ENCODE measurements at regions not wholly inside any gene's neighbourhood (a gene's known extent, or its start where the extent isn't known, plus 50 kb on each side); places are given as distances from the start of the nearest gene placed in this dataset.

DNA sequence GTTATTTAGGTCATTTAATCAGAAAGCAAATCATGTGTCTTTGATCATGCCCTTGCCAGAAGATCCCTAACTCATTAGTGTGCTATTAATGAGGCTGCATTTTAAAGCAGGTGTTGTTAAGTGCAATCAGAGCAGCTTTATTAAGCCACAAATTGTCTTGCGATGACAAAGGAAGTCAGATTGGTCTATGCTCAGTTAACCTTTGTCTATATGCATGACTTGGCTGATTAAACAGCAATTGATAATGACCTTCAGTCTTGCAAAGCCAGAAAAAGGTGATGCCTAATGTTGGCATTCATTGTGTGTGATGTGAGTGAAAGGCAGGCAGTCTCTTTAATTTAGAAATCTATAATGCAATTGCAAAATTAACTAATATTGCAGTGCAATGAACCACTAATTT lies 166.9 kb downstream of the RND3 start:
- Mint-ChIP-seq H3K36me3 (ENCODE audit: insufficient read depth, unreplicated experiment) (no peaks in the 10 kb centered on the region), H3K9me3 (ENCODE audit: low read depth, unreplicated experiment) (no peaks in the 10 kb centered on the region), H3K27ac (ENCODE audit: unreplicated experiment) (no peak overlapping the region), H3K4me3 (ENCODE audit: low read depth, unreplicated experiment) (no peak overlapping the region), H3K27me3 (ENCODE audit: unreplicated experiment) (no peaks in the 10 kb centered on the region), H3K4me1 (ENCODE audit: low read depth, unreplicated experiment) (peaks cover 8% of the 10 kb centered on the region)
- DNase-seq = no peak
- intact Hi-C loops (cut with micrococcal nuclease; ENCODE audit: unreplicated experiment) = no loop called here
- TF ChIP-seq, protein P1, sequence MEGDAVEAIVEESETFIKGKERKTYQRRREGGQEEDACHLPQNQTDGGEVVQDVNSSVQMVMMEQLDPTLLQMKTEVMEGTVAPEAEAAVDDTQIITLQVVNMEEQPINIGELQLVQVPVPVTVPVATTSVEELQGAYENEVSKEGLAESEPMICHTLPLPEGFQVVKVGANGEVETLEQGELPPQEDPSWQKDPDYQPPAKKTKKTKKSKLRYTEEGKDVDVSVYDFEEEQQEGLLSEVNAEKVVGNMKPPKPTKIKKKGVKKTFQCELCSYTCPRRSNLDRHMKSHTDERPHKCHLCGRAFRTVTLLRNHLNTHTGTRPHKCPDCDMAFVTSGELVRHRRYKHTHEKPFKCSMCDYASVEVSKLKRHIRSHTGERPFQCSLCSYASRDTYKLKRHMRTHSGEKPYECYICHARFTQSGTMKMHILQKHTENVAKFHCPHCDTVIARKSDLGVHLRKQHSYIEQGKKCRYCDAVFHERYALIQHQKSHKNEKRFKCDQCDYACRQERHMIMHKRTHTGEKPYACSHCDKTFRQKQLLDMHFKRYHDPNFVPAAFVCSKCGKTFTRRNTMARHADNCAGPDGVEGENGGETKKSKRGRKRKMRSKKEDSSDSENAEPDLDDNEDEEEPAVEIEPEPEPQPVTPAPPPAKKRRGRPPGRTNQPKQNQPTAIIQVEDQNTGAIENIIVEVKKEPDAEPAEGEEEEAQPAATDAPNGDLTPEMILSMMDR (IDR thresholded peaks at IDR 0.05; ENCODE audit: unreplicated experiment) = no peak
- CTCF ChIA-PET = no interaction called here
- no TSS peak for BruUV-seq (replicated peaks)

DNA sequence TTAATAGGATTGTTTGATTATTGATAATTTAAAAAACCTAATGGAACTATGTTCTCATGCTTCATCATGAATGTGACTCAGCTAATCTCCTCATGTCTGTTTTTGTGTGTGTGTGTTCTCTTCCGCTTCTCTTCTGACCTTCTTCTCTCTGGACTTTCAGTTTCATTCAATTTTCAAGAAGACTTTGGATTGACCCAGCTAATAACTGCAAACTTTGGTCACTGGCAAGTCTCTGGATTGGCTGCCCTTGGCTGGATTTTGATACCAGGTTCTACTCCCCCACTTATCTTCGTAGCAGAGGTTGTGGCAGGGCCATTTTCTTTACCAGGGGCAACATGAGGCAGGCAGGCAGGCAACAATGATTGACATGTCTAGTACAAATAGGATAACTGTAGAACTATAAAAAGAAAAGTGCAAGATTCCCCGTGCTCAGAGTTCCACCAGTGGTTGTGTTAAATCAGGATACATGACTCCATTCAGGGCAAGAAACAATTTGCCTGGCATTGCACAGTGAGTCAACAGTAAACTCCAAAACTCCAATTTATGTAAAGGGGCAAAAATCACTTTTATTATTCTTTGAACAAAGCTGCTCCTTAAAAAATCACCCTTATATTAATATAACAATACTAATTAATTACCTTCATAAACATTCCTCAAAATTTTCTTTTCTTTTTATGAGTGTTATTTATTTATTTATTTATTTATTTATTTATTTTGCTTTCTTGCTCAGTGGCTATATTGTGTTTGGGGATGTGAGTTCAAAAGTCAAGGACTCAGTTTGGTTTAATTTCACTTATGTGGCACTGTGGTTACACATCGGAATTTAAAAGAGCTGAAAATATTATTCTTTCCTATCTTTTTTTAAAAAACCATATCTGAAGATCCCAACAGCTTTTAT lies 167.6 kb downstream of the RND3 start:
- DNase-seq = no peak
- H3K36me3 Mint-ChIP-seq (ENCODE audit: insufficient read depth, unreplicated experiment) = no peaks in the 10 kb centered on the region
- no peak overlapping the region for H3K4me3 Mint-ChIP-seq (ENCODE audit: low read depth, unreplicated experiment)
- intact Hi-C loops (cut with micrococcal nuclease; ENCODE audit: unreplicated experiment) = no loop called here
- H3K27ac Mint-ChIP-seq (ENCODE audit: unreplicated experiment) = no peak overlapping the region
- TF ChIP-seq, protein P1 (IDR thresholded peaks at IDR 0.05; ENCODE audit: unreplicated experiment) = no peak
- CTCF ChIA-PET = no interaction called here
- H3K27me3 Mint-ChIP-seq (ENCODE audit: unreplicated experiment) = no peaks in the 10 kb centered on the region
- H3K9me3 Mint-ChIP-seq (ENCODE audit: low read depth, unreplicated experiment) = peaks cover 3% of the 10 kb centered on the region
- peaks cover 8% of the 10 kb centered on the region for H3K4me1 Mint-ChIP-seq (ENCODE audit: low read depth, unreplicated experiment)
- no TSS peak for BruUV-seq (replicated peaks)

DNA sequence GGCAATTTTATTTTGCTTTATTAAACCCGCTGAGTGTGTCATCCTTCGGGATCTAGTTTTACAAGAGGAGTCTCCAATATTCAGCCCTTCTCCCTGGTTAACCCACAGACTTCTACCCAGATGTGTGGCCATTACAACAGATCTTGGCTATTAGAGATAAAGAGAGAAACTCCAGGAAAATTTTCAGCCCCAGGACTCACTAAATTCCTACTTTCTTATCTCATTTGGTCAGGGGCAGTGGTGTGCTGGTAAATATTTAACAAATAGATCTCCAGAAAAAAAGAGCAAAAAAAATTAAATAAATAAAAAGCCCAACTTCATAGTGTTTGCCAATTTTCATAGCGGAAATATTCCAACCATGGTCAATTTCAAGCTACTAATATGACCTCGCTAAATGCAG lies 168.4 kb downstream of the RND3 start:
- Mint-ChIP-seq H3K27ac (ENCODE audit: unreplicated experiment) (no peak overlapping the region), H3K4me3 (ENCODE audit: low read depth, unreplicated experiment) (no peak overlapping the region), H3K36me3 (ENCODE audit: insufficient read depth, unreplicated experiment) (no peaks in the 10 kb centered on the region), H3K27me3 (ENCODE audit: unreplicated experiment) (no peaks in the 10 kb centered on the region), H3K4me1 (ENCODE audit: low read depth, unreplicated experiment) (peaks cover 8% of the 10 kb centered on the region), H3K9me3 (ENCODE audit: low read depth, unreplicated experiment) (peaks cover 3% of the 10 kb centered on the region)
- CTCF ChIA-PET = no interaction called here
- no TSS peak for BruUV-seq (replicated peaks)
- DNase-seq = no peak
- intact Hi-C loops (cut with micrococcal nuclease; ENCODE audit: unreplicated experiment) = no loop called here
- TF ChIP-seq, protein P1 (IDR thresholded peaks at IDR 0.05; ENCODE audit: unreplicated experiment) = no peak

DNA sequence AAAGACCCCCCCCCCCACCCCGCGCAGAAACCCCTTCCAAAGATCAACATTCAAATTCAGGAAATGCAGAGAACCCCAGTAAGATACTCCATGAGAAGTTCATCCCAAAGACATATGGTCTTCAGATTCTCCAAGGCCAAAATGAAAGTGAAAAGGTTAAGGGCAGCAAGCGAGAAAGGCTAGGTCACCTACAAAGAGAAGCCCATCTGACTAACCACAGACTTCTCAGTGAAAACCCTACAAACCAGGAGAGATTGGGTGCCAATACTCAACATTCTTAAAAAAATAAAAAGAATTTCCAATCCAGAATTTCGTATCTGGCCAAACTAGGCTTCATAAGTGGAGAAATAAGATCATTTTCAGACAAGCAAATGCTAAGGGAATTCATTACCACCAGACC lies 175.2 kb downstream of the RND3 start:
- intact Hi-C loops (cut with micrococcal nuclease; ENCODE audit: unreplicated experiment) = no loop called here
- Mint-ChIP-seq H3K27me3 (ENCODE audit: unreplicated experiment) (no peaks in the 10 kb centered on the region), H3K4me3 (ENCODE audit: low read depth, unreplicated experiment) (no peak overlapping the region), H3K4me1 (ENCODE audit: low read depth, unreplicated experiment) (peaks cover 29% of the 10 kb centered on the region), H3K27ac (ENCODE audit: unreplicated experiment) (no peak overlapping the region), H3K36me3 (ENCODE audit: insufficient read depth, unreplicated experiment) (no peaks in the 10 kb centered on the region), H3K9me3 (ENCODE audit: low read depth, unreplicated experiment) (peaks cover 6% of the 10 kb centered on the region)
- BruUV-seq (replicated peaks) = no TSS peak
- CTCF ChIA-PET = no interaction called here
- DNase-seq = no peak
- TF ChIP-seq, protein P1 (IDR thresholded peaks at IDR 0.05; ENCODE audit: unreplicated experiment) = no peak

All from Calu3 (cell line).